OCI-LY7 (cell line): ENCODE measurements at regions not wholly inside any gene's neighbourhood (a gene's known extent, or its start where the extent isn't known, plus 50 kb on each side); places are given as distances from the start of the nearest gene placed in this dataset.

Experiments used
- EZH2phosphoT487 ChIP-seq: fragments of 200-600 bp; sonication (generic); IDR thresholded peaks from 2 replicates; pipeline ENCODE4 v1.6.1; 2018; ENCODE audit warnings: low read depth, borderline replicate concordance, mild to moderate bottlenecking, mixed run types, antibody characterized with exemption, low read length, moderate library complexity, mixed read lengths
- TF ChIP-seq, protein P1 (sequence below): fragments of 200-600 bp; sonication (generic); conservative IDR thresholded peaks from 2 replicates; pipeline ENCODE4 v1.5.1; 2014; ENCODE audit warnings: mild to moderate bottlenecking, antibody characterized with exemption, low read length, moderate library complexity, mixed read lengths

DNA sequence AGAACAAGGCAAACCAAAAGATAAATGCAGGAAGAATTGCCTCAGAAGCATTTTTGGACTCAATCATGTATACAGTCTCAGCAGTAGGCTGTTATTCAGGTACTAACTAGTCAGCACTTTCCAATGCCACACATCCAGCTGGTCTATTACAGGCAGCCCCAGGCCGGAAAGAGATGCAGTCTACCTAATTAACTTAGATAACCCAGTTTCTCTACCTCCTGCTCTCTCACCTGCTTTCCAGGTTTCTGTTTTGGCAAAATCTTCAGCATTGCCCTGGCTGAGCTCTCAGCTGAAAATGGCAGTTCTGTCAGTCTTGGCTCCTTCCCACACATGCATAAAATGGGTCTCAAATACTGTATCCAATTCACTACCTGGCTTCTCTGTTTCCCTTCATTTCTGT, 101.3 kb upstream of the UFL1 start:
- TF ChIP-seq EZH2phosphoT487, result no peak
- TF ChIP-seq, protein P1, sequence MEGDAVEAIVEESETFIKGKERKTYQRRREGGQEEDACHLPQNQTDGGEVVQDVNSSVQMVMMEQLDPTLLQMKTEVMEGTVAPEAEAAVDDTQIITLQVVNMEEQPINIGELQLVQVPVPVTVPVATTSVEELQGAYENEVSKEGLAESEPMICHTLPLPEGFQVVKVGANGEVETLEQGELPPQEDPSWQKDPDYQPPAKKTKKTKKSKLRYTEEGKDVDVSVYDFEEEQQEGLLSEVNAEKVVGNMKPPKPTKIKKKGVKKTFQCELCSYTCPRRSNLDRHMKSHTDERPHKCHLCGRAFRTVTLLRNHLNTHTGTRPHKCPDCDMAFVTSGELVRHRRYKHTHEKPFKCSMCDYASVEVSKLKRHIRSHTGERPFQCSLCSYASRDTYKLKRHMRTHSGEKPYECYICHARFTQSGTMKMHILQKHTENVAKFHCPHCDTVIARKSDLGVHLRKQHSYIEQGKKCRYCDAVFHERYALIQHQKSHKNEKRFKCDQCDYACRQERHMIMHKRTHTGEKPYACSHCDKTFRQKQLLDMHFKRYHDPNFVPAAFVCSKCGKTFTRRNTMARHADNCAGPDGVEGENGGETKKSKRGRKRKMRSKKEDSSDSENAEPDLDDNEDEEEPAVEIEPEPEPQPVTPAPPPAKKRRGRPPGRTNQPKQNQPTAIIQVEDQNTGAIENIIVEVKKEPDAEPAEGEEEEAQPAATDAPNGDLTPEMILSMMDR, result no peak
